ENCODE measurements at regions not wholly inside any gene's neighbourhood (a gene's known extent, or its start where the extent isn't known, plus 50 kb on each side); places are given as distances from the start of the nearest gene placed in this dataset.

DNA sequence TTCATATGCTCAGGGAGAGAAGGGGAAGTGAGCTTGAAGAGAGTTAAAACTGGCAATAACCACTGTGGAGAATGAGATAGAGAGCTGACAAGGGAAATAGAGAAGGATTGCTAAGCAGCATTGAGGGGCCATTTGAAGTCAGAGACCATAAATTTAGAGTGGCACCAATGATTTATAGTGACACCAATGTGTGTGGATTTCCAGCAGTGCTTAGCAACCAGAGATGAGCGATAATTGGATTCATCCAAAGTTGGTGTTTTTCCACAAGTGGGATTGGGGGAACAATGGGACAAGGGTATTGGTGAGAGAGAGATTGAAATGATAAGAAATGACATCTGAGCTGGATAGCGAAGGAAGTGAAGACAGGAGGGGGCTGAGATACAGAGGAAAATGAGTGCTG, 114.1 kb downstream of the C1orf94 start:
- H3K9me2 ChIP-seq (ENCODE audit: insufficient read depth): no peaks in the 10 kb centered on the region
- no peaks in the 10 kb centered on the region for H3K4me1 ChIP-seq (ENCODE audit: insufficient read depth)
- H3K36me3 ChIP-seq (ENCODE audit: low read depth): no peaks in the 10 kb centered on the region
- no peaks in the 10 kb centered on the region for H3K79me2 ChIP-seq (ENCODE audit: insufficient read depth)
- DNase-seq: no peak
- no peak for TF ChIP-seq EZH2phosphoT487 (IDR thresholded peaks at IDR 0.05; ENCODE audit: insufficient read depth, low read depth)
- no peak for TF ChIP-seq EZH2 (IDR thresholded peaks at IDR 0.05; ENCODE audit: insufficient read depth, poor library complexity, severe bottlenecking)
- no peaks in the 10 kb centered on the region for H3F3A ChIP-seq (ENCODE audit: insufficient read depth)
- no peak overlapping the region for H3K4me3 ChIP-seq
- no peaks in the 10 kb centered on the region for H4K20me1 ChIP-seq (ENCODE audit: insufficient read depth)
- no peaks in the 10 kb centered on the region for H3K9me3 ChIP-seq (ENCODE audit: low read depth)
- H3K27ac ChIP-seq: no peak overlapping the region
- WGBS, 2 experiments (ENCODE audit: low coverage in 1 of 2, low lambda C conversion rate in 2 of 2, missing lambda C conversion rate in 2 of 2): 31 to 36% methylated on average over 2 of the region's 2 CpGs
- in situ Hi-C loops (cut with MboI): no loop called here
- no peak overlapping the region for H3K4me2 ChIP-seq (ENCODE audit: unreplicated experiment)
- H3K27me3 ChIP-seq (replicated peaks; ENCODE audit: insufficient read depth): peaks cover 62% of the 10 kb centered on the region
- H2AFZ ChIP-seq: no peak overlapping the region
- H3K9ac ChIP-seq: no peak overlapping the region

DNA sequence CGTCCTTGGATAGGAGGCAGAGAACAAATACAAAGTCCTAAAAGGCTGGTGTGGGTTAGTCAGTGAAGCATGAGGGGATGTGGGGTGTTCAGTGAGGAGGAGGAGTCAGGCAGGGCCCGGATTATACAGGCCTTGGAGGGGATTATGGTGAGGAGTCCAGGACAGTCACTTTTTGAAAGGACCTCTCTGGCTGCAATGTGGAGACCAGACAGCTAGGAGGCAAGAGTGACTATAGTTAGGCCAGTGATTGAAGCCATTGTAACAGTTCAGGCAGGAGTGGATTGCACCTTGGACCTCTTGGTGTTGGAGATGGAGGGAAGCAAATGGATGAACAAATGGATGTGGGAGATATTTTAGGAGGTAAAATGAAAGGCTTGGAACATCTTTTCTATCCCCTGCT, 115.8 kb downstream of the C1orf94 start:
- H3K4me3 ChIP-seq: no peak overlapping the region
- no peak overlapping the region for H3K27ac ChIP-seq
- H3K4me1 ChIP-seq (ENCODE audit: insufficient read depth): no peaks in the 10 kb centered on the region
- H3K79me2 ChIP-seq (ENCODE audit: insufficient read depth): no peaks in the 10 kb centered on the region
- in situ Hi-C loops (cut with MboI): no loop called here
- no peaks in the 10 kb centered on the region for H3K9me3 ChIP-seq (ENCODE audit: low read depth)
- H3K4me2 ChIP-seq (ENCODE audit: unreplicated experiment): no peak overlapping the region
- no peaks in the 10 kb centered on the region for H3K36me3 ChIP-seq (ENCODE audit: low read depth)
- H3K27me3 ChIP-seq (replicated peaks; ENCODE audit: insufficient read depth): peaks cover 57% of the 10 kb centered on the region
- H3K9me2 ChIP-seq (ENCODE audit: insufficient read depth): no peaks in the 10 kb centered on the region
- 8 to 11% methylated on average over 2 of the region's 2 CpGs for WGBS, 2 experiments (ENCODE audit: low coverage in 1 of 2, low lambda C conversion rate in 2 of 2, missing lambda C conversion rate in 2 of 2)
- no peak overlapping the region for H3K9ac ChIP-seq
- H3F3A ChIP-seq (ENCODE audit: insufficient read depth): no peaks in the 10 kb centered on the region
- DNase-seq: no peak
- TF ChIP-seq EZH2phosphoT487 (IDR thresholded peaks at IDR 0.05; ENCODE audit: insufficient read depth, low read depth): no peak
- no peak for TF ChIP-seq EZH2 (IDR thresholded peaks at IDR 0.05; ENCODE audit: insufficient read depth, poor library complexity, severe bottlenecking)
- no peaks in the 10 kb centered on the region for H4K20me1 ChIP-seq (ENCODE audit: insufficient read depth)
- H2AFZ ChIP-seq: no peak overlapping the region

DNA sequence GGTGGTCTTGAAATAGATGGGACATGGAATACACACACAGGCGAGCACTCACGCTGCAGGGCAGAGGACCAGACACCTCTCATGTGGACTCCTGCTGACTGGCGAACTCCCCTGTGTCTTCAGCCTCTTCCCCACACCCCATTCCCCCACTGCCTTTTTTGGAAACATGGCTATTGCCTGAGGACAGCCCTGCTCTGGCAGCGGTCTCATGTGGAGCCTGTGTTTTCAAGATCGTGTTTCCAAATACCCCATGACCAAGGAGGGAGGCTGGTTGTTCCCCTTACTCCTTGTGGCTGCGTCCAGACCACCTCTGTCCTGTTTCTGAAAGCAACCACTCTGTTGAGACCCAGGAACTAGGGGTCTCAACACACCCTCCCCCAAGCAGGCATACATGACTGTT, 119.4 kb downstream of the C1orf94 start:
- H3K79me2 ChIP-seq (ENCODE audit: insufficient read depth): no peaks in the 10 kb centered on the region
- no peak overlapping the region for H3K4me3 ChIP-seq
- WGBS, 2 experiments (ENCODE audit: low coverage in 1 of 2, low lambda C conversion rate in 2 of 2, missing lambda C conversion rate in 2 of 2): 22 to 33% methylated on average over 6 of the region's 6 CpGs
- TF ChIP-seq EZH2 (IDR thresholded peaks at IDR 0.05; ENCODE audit: insufficient read depth, poor library complexity, severe bottlenecking) (no peak), EZH2phosphoT487 (IDR thresholded peaks at IDR 0.05; ENCODE audit: insufficient read depth, low read depth) (no peak)
- H3K27me3 ChIP-seq (replicated peaks; ENCODE audit: insufficient read depth): peaks cover 44% of the 10 kb centered on the region
- no peaks in the 10 kb centered on the region for H3K36me3 ChIP-seq (ENCODE audit: low read depth)
- H3K9ac ChIP-seq: no peak overlapping the region
- no peaks in the 10 kb centered on the region for H4K20me1 ChIP-seq (ENCODE audit: insufficient read depth)
- no peak for DNase-seq
- no peaks in the 10 kb centered on the region for H3K4me1 ChIP-seq (ENCODE audit: insufficient read depth)
- in situ Hi-C loops (cut with MboI): no loop called here
- H3K27ac ChIP-seq: no peak overlapping the region
- no peaks in the 10 kb centered on the region for H3K9me3 ChIP-seq (ENCODE audit: low read depth)
- H3F3A ChIP-seq (ENCODE audit: insufficient read depth): no peaks in the 10 kb centered on the region
- no peaks in the 10 kb centered on the region for H3K9me2 ChIP-seq (ENCODE audit: insufficient read depth)
- no peak overlapping the region for H3K4me2 ChIP-seq (ENCODE audit: unreplicated experiment)
- H2AFZ ChIP-seq: no peak overlapping the region

DNA sequence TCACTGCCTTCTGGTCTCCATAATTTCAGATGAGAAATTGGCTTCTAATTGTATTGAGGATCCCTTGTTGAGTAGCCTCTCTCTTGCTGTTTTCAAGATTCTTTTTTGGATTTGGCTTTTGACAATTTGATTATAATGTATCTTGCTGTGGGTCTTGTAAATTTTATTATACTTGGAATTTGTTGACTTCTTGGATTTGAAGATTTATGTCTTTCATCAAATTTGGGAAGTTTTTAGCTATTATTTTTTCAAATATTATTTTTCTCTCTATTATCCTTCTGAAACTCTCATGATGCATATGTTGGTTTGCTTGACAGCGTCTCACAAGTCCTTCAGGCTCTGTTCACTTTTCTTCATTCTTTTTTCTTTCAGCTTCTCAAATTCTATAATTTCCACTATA, 126.1 kb downstream of the C1orf94 start:
- Histone ChIP-seq H4K20me1 (ENCODE audit: insufficient read depth) (no peaks in the 10 kb centered on the region), H3K79me2 (ENCODE audit: insufficient read depth) (no peaks in the 10 kb centered on the region), H3K4me3 (no peak overlapping the region), H3K4me2 (ENCODE audit: unreplicated experiment) (no peak overlapping the region), H3K9me2 (ENCODE audit: insufficient read depth) (no peaks in the 10 kb centered on the region), H3K27me3 (replicated peaks; ENCODE audit: insufficient read depth) (peaks cover 14% of the 10 kb centered on the region), H2AFZ (no peak overlapping the region), H3F3A (ENCODE audit: insufficient read depth) (no peaks in the 10 kb centered on the region), H3K36me3 (ENCODE audit: low read depth) (no peaks in the 10 kb centered on the region), H3K4me1 (ENCODE audit: insufficient read depth) (no peaks in the 10 kb centered on the region), H3K9ac (no peak overlapping the region), H3K9me3 (ENCODE audit: low read depth) (no peaks in the 10 kb centered on the region), H3K27ac (no peak overlapping the region)
- TF ChIP-seq EZH2 (IDR thresholded peaks at IDR 0.05; ENCODE audit: insufficient read depth, poor library complexity, severe bottlenecking) (no peak), EZH2phosphoT487 (IDR thresholded peaks at IDR 0.05; ENCODE audit: insufficient read depth, low read depth) (no peak)
- in situ Hi-C loops (cut with MboI): no loop called here
- WGBS, 2 experiments (ENCODE audit: low coverage in 1 of 2, low lambda C conversion rate in 2 of 2, missing lambda C conversion rate in 2 of 2): 58 to 67% methylated on average over 1 of the region's 1 CpG
- no peak for DNase-seq

DNA sequence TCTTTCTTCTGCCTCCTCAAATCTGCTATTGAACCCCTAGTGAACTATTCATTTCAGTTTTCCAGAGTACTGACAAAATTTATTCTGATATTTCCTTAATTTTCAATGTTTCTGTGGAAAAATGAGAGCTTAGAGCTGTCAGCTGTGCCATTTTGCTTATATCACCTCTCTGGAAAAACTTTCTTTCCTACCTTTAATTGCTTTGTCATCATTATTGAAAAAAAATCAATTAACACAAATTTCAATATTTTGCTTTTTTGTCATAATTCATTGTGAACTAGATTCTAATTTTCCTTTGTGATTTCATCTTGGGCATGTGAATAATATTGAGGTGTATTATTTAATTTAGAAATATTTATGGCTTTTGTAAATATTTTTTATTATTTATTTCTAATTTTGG, 126.5 kb downstream of the C1orf94 start:
- in situ Hi-C loops (cut with MboI): no loop called here
- H3K27ac ChIP-seq: no peak overlapping the region
- no peaks in the 10 kb centered on the region for H3K36me3 ChIP-seq (ENCODE audit: low read depth)
- no peaks in the 10 kb centered on the region for H3K9me2 ChIP-seq (ENCODE audit: insufficient read depth)
- H3F3A ChIP-seq (ENCODE audit: insufficient read depth): no peaks in the 10 kb centered on the region
- H3K4me2 ChIP-seq (ENCODE audit: unreplicated experiment): no peak overlapping the region
- TF ChIP-seq EZH2 (IDR thresholded peaks at IDR 0.05; ENCODE audit: insufficient read depth, poor library complexity, severe bottlenecking) (no peak), EZH2phosphoT487 (IDR thresholded peaks at IDR 0.05; ENCODE audit: insufficient read depth, low read depth) (no peak)
- H3K9ac ChIP-seq: no peak overlapping the region
- peaks cover 12% of the 10 kb centered on the region for H3K27me3 ChIP-seq (replicated peaks; ENCODE audit: insufficient read depth)
- no peak for DNase-seq
- no peaks in the 10 kb centered on the region for H3K4me1 ChIP-seq (ENCODE audit: insufficient read depth)
- H3K79me2 ChIP-seq (ENCODE audit: insufficient read depth): no peaks in the 10 kb centered on the region
- H3K4me3 ChIP-seq: no peak overlapping the region
- no peaks in the 10 kb centered on the region for H3K9me3 ChIP-seq (ENCODE audit: low read depth)
- no peak overlapping the region for H2AFZ ChIP-seq
- H4K20me1 ChIP-seq (ENCODE audit: insufficient read depth): no peaks in the 10 kb centered on the region
